Muscle of back (tissue), 3 donors: ENCODE measurements at regions not wholly inside any gene's neighbourhood (a gene's known extent, or its start where the extent isn't known, plus 50 kb on each side); places are given as distances from the start of the nearest gene placed in this dataset.
"Not testable (repeated sequence)": the region's sequence is repeated elsewhere in the genome, so short reads cannot be mapped to it uniquely, and the experiment has no call there.

Source experiments
- DNase-seq, 3 donors: peaks; one replicate each; pipeline versions ENCODE4 v3.0.0 to v3.0.0-alpha.2; 2013

- no peak for DNase-seq
These were observed 77.2 kb upstream of the IRX4 start for GRCh38 chr5:1959725-1960581.

GRCh38 chr5:1959231-1959630 lies 76.5 kb upstream of the IRX4 start:
- no peak for DNase-seq

- DNase-seq: no peak
These were observed 75.7 kb upstream of the IRX4 start for GRCh38 chr5:1958211-1959010.

GRCh38 chr5:1955586-1955985 lies 72.9 kb upstream of the IRX4 start:
- DNase-seq: no peak

- not testable (repeated sequence) for DNase-seq
These were observed 71.0 kb upstream of the IRX4 start for GRCh38 chr5:1953710-1954109.

GRCh38 chr5:1952444-1953099 lies 69.8 kb upstream of the IRX4 start:
- DNase-seq: no peak

GRCh38 chr5:1952021-1952420 lies 69.3 kb upstream of the IRX4 start:
- DNase-seq: no peak

GRCh38 chr5:1951165-1951816 lies 68.6 kb upstream of the IRX4 start:
- DNase-seq: no peak

- no peak for DNase-seq
These were observed 68.0 kb upstream of the IRX4 start for GRCh38 chr5:1950708-1951103.

GRCh38 chr5:1950096-1950707 lies 67.5 kb upstream of the IRX4 start:
- no peak for DNase-seq

- no peak for DNase-seq
These were observed 66.5 kb upstream of the IRX4 start for GRCh38 chr5:1949253-1949652.

- DNase-seq: no peak
These were observed 66.0 kb upstream of the IRX4 start for GRCh38 chr5:1948663-1949191.

GRCh38 chr5:1948111-1948510 lies 65.4 kb upstream of the IRX4 start:
- no peak for DNase-seq

- DNase-seq: no peak
These were observed 64.1 kb upstream of the IRX4 start for GRCh38 chr5:1946776-1947175.

GRCh38 chr5:1946122-1946677 lies 63.5 kb upstream of the IRX4 start:
- DNase-seq: no peak

- no peak for DNase-seq
These were observed 62.9 kb upstream of the IRX4 start for GRCh38 chr5:1945606-1946005.

- no peak for DNase-seq
These were observed 61.7 kb upstream of the IRX4 start for GRCh38 chr5:1944408-1944807.

GRCh38 chr5:1943481-1943880 lies 60.8 kb upstream of the IRX4 start:
- DNase-seq: no peak

GRCh38 chr5:1942630-1943029 lies 59.9 kb upstream of the IRX4 start:
- DNase-seq: no peak

- DNase-seq: no peak
These were observed 59.4 kb upstream of the IRX4 start for GRCh38 chr5:1942158-1942557.

GRCh38 chr5:1939256-1939655 lies 56.5 kb upstream of the IRX4 start:
- DNase-seq: no peak
